ENCODE measurements at regions not wholly inside any gene's neighbourhood (a gene's known extent, or its start where the extent isn't known, plus 50 kb on each side); places are given as distances from the start of the nearest gene placed in this dataset.

GRCh38 chr16:48000622-48001021, 155.2 kb downstream of the ABCC12 start:
- TF ChIP-seq, protein P1, sequence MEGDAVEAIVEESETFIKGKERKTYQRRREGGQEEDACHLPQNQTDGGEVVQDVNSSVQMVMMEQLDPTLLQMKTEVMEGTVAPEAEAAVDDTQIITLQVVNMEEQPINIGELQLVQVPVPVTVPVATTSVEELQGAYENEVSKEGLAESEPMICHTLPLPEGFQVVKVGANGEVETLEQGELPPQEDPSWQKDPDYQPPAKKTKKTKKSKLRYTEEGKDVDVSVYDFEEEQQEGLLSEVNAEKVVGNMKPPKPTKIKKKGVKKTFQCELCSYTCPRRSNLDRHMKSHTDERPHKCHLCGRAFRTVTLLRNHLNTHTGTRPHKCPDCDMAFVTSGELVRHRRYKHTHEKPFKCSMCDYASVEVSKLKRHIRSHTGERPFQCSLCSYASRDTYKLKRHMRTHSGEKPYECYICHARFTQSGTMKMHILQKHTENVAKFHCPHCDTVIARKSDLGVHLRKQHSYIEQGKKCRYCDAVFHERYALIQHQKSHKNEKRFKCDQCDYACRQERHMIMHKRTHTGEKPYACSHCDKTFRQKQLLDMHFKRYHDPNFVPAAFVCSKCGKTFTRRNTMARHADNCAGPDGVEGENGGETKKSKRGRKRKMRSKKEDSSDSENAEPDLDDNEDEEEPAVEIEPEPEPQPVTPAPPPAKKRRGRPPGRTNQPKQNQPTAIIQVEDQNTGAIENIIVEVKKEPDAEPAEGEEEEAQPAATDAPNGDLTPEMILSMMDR (conservative IDR thresholded peaks at IDR 0.05 in 1 of 2, IDR thresholded peaks at IDR 0.05 in 1 of 2; ENCODE audit: extremely low read depth in 1 of 2, insufficient read depth in 1 of 2, low read depth in 1 of 2, low read length in 2 of 2), result no peak
- TF ChIP-seq EZH2 (IDR thresholded peaks at IDR 0.05; ENCODE audit: borderline replicate concordance, low read length), result no peak

Measured in mammary epithelial cell (primary cell).